IPS-15b (cell line): ENCODE measurements at regions not wholly inside any gene's neighbourhood (a gene's known extent, or its start where the extent isn't known, plus 50 kb on each side); places are given as distances from the start of the nearest gene placed in this dataset.
"Not testable (repeated sequence)": the region's sequence is repeated elsewhere in the genome, so short reads cannot be mapped to it uniquely, and the experiment has no call there.

ENCODE experiments used
- H3K27me3 ChIP-seq: one replicate; pipeline ENCODE4 v1.6.1; 2013; ENCODE audit warnings: low read length; ENCODE audit not compliant: control insufficient read depth, insufficient read depth
- H3K36me3 ChIP-seq: one replicate; pipeline ENCODE4 v1.6.1; 2013; ENCODE audit warnings: low read length; ENCODE audit not compliant: control insufficient read depth, insufficient read depth
- H3K4me1 ChIP-seq: one replicate; pipeline ENCODE4 v1.6.1; 2013; ENCODE audit warnings: mild to moderate bottlenecking, low read length; ENCODE audit not compliant: control insufficient read depth, insufficient read depth
- H3K4me3 ChIP-seq: one replicate; pipeline ENCODE4 v1.5.1; 2013; ENCODE audit warnings: low read depth, low read length
- H3K9ac ChIP-seq: one replicate; pipeline ENCODE4 v1.6.1; 2013; ENCODE audit warnings: low read depth, mild to moderate bottlenecking, low read length
- H3K9me3 ChIP-seq: one replicate; pipeline ENCODE4 v1.6.1; 2013; ENCODE audit warnings: mild to moderate bottlenecking, low read length; ENCODE audit not compliant: control insufficient read depth, insufficient read depth

- Histone ChIP-seq H3K9ac (no peak overlapping the region), H3K4me1 (peaks cover 4% of the 10 kb centered on the region), H3K4me3 (no peak overlapping the region), H3K27me3 (no peaks in the 10 kb centered on the region), H3K9me3 (no peaks in the 10 kb centered on the region), H3K36me3 (no peaks in the 10 kb centered on the region)
Observed at GRCh38 chrX:1741816-1742394, 127.0 kb downstream of the ASMT start.

DNA sequence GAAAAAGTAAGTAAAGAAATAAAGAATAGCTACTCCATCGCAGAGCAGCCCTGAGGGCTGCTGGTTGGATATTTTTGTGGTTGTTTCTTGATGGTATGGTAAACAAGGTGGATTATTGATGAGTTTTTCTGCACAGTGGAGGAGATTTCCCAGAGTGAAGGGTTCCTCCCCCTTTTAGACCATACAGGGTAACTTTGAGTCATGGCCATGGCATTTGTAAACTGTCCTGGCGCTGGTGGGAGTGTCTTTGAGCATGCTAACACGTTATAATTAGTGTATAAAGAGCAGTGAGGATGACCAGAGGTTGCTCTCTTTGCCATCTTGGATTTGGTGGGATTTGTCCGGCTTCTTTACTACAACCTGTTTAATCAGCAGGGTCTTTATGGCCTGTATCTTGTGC, 128.2 kb downstream of the ASMT start:
- Histone ChIP-seq H3K27me3 (no peaks in the 10 kb centered on the region), H3K9ac (no peak overlapping the region), H3K36me3 (no peaks in the 10 kb centered on the region), H3K9me3 (no peaks in the 10 kb centered on the region), H3K4me1 (peaks cover 4% of the 10 kb centered on the region), H3K4me3 (no peak overlapping the region)

- Histone ChIP-seq H3K4me1 (no peaks in the 10 kb centered on the region), H3K27me3 (no peaks in the 10 kb centered on the region), H3K36me3 (no peaks in the 10 kb centered on the region), H3K4me3 (no peak overlapping the region), H3K9me3 (peaks cover under 1% of the 10 kb centered on the region), H3K9ac (no peak overlapping the region)
Observed at GRCh38 chrX:1743663-1744062, 128.8 kb downstream of the ASMT start.

DNA sequence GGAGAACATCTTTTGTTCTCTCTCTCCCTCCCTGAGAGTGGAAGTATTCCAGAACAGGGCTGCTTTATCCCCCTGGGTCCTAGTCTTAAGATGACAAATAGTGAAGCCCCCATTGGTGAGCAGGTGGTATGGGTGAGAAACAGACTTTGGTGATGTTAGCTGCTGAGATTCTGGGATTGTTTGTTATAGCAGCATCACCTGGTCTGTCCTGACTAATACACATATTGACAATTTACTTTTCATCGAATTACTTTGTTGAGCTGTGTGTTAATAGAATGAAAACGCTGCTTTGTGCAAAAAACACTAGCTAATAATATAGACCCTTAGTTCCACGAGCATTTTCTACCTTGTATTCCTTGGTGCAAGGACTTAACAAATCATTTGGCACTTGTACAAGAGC, 133.5 kb downstream of the ASMT start:
- no peak overlapping the region for H3K4me3 ChIP-seq
- no peaks in the 10 kb centered on the region for H3K4me1 ChIP-seq
- no peak overlapping the region for H3K9ac ChIP-seq
- H3K9me3 ChIP-seq: peaks cover 3% of the 10 kb centered on the region
- H3K27me3 ChIP-seq: no peaks in the 10 kb centered on the region
- no peaks in the 10 kb centered on the region for H3K36me3 ChIP-seq

DNA sequence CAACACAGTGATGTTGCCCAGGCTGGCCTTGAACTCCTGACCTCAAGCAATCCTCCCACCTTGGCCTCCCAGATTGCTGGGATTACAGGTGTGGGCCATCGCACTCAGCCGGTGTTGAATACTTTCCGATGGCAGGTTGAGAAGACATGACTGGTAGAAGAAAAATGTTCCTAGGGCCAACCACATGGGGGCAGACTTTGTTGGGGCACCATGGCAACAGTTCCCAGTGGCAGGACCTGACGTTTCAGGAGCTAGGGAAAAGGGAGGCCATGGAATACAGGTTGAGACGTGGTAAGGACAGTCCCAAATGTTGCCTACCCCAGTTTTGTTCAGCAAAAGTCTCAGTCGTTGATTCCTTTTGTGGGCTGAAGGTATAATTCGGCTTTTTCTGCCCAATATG, 134.6 kb downstream of the ASMT start:
- Histone ChIP-seq H3K27me3 (no peaks in the 10 kb centered on the region), H3K4me3 (no peak overlapping the region), H3K9me3 (peaks cover 3% of the 10 kb centered on the region), H3K36me3 (no peaks in the 10 kb centered on the region), H3K9ac (no peak overlapping the region), H3K4me1 (no peaks in the 10 kb centered on the region)

DNA sequence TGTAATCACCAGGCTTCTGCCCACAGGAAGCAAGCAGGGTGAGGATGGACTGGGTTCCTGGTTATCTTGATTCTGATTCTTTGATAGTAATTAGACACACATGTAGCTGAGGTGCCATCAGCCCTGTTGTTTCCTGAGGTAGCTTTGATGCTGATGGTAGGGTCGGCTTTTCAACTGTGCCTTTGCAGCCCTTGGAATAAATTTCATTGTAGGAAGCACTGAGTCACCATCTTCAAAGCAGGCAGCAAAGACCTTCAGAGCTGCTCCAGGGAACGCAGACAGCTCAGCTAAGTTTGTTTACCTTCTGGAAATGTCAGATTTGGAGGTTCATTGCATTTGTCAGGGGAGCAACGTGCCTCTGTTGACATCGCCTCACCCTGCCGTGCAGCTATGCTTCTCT, 135.4 kb downstream of the ASMT start:
- Histone ChIP-seq H3K27me3 (no peaks in the 10 kb centered on the region), H3K36me3 (no peaks in the 10 kb centered on the region), H3K4me3 (no peak overlapping the region), H3K4me1 (no peaks in the 10 kb centered on the region), H3K9me3 (peaks cover 3% of the 10 kb centered on the region), H3K9ac (no peak overlapping the region)

GRCh38 chrX:1751781-1752180, 136.9 kb downstream of the ASMT start:
- Histone ChIP-seq H3K9ac (no peak overlapping the region), H3K36me3 (no peaks in the 10 kb centered on the region), H3K9me3 (peaks cover 3% of the 10 kb centered on the region), H3K4me1 (no peaks in the 10 kb centered on the region), H3K4me3 (no peak overlapping the region), H3K27me3 (no peaks in the 10 kb centered on the region)

- H3K36me3 ChIP-seq, H3K9me3 ChIP-seq, H3K4me1 ChIP-seq, H3K9ac ChIP-seq, H3K27me3 ChIP-seq, H3K4me3 ChIP-seq: not testable (repeated sequence)
Observed at GRCh38 chrX:1752799-1753198, 137.9 kb downstream of the ASMT start.

- peaks cover 5% of the 10 kb centered on the region for H3K9me3 ChIP-seq
- H3K4me1 ChIP-seq: no peaks in the 10 kb centered on the region
- H3K36me3 ChIP-seq: no peaks in the 10 kb centered on the region
- H3K9ac ChIP-seq: no peak overlapping the region
- H3K27me3 ChIP-seq: no peaks in the 10 kb centered on the region
- no peak overlapping the region for H3K4me3 ChIP-seq
Observed at GRCh38 chrX:1754077-1754476, 139.2 kb downstream of the ASMT start.

GRCh38 chrX:1763294-1763693, 148.4 kb downstream of the ASMT start:
- no peak overlapping the region for H3K4me3 ChIP-seq
- H3K27me3 ChIP-seq: no peaks in the 10 kb centered on the region
- no peak overlapping the region for H3K9ac ChIP-seq
- no peaks in the 10 kb centered on the region for H3K4me1 ChIP-seq
- peaks cover 3% of the 10 kb centered on the region for H3K9me3 ChIP-seq
- no peaks in the 10 kb centered on the region for H3K36me3 ChIP-seq

DNA sequence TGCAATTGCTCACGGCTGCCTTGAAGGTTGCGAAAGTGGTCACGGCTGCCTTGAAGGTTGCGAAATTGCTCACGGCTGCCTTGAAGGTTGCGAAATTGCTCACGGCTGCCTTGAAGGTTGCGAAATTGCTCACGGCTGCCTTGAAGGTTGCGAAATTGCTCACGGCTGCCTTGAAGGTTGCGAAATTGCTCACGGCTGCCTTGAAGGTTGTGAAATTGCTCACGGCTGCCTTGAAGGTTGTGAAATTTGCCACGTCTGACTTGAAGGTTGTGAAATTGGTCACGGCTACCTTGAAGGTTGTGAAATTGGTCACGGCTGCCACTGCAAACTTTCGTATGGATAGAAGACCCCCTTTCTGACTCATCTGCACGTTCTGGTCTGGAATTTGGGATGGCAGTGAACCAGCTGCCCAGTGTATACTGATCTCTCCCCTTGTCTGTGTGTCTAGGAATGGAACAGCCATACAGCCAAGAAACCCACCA, 150.1 kb downstream of the ASMT start:
- H3K9ac ChIP-seq, H3K4me3 ChIP-seq, H3K27me3 ChIP-seq, H3K9me3 ChIP-seq, H3K4me1 ChIP-seq, H3K36me3 ChIP-seq: not testable (repeated sequence)

DNA sequence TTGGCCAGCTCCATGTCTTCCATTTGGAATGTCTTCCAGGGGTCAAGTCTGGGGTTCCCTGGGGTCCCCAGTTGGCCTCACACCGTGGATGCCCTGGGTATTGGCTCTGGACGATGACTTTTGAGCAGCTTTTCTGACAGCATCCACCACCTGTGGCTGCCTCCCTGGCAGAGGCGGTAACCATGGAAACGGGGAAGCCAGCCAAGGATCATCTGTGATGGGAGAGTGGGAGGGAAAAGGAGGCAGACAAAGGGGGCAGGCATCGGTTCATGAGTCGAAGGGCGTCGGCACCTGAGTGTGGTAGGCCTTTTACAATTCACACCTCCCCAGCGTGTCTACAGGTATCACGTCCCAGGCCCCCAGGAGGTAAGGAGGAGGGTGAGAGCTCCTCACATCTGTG, 152.2 kb downstream of the ASMT start:
- no peak overlapping the region for H3K9ac ChIP-seq
- no peaks in the 10 kb centered on the region for H3K36me3 ChIP-seq
- H3K4me3 ChIP-seq: no peak overlapping the region
- no peaks in the 10 kb centered on the region for H3K9me3 ChIP-seq
- no peaks in the 10 kb centered on the region for H3K27me3 ChIP-seq
- H3K4me1 ChIP-seq: no peaks in the 10 kb centered on the region
